ENCODE measurements at regions not wholly inside any gene's neighbourhood (a gene's known extent, or its start where the extent isn't known, plus 50 kb on each side); places are given as distances from the start of the nearest gene placed in this dataset.

- no peaks in the 10 kb centered on the region for H3K9me3 Mint-ChIP-seq
These were observed 753.5 kb upstream of the POT1 start for GRCh38 chr7:125683156-125683555.

More at GRCh38 chr7:125683156-125683555, 753.5 kb upstream of the POT1 start:
- H3K4me3 Mint-ChIP-seq, result no peak overlapping the region
- Histone ChIP-seq H3K4me3 (no peak overlapping the region), H3F3A (replicated peaks; ENCODE audit: low read depth) (no peaks in the 10 kb centered on the region), H3K4me1 (ENCODE audit: insufficient read depth) (peaks cover 13% of the 10 kb centered on the region; the same call in 1 of the 2 replicates), H3K9me2 (ENCODE audit: insufficient read depth) (peaks cover 7% of the 10 kb centered on the region; the same call in 1 of the 2 replicates), H3K27ac (ENCODE audit: low read depth) (no peak overlapping the region), H3K4me2 (0 out of 2 replicates have a peak overlapping the region, but pooled peaks have one; percentile 4), H3K79me2 (replicated peaks; ENCODE audit: insufficient read depth) (no peaks in the 10 kb centered on the region), H3K36me3 (ENCODE audit: insufficient read depth) (no peaks in the 10 kb centered on the region), H4K20me1 (replicated peaks; ENCODE audit: insufficient read depth) (no peaks in the 10 kb centered on the region), H2AFZ (no peak overlapping the region), H3K27me3 (ENCODE audit: insufficient read depth) (no peaks in the 10 kb centered on the region)
- no peaks in the 10 kb centered on the region for H3K27me3 Mint-ChIP-seq (ENCODE audit: insufficient read depth, low read depth, poor library complexity)
- no peaks in the 10 kb centered on the region; the same call in 2 of the 3 replicates for H3K36me3 Mint-ChIP-seq (ENCODE audit: low read depth)
- ATAC-seq (no peak), DNase-seq (ENCODE audit: low spot score) (no peak)
- H3K4me1 Mint-ChIP-seq, result peaks cover 10% of the 10 kb centered on the region; the same call in 2 of the 3 replicates
- H3K27ac Mint-ChIP-seq, result no peak overlapping the region
- TF ChIP-seq EZH2 (IDR thresholded peaks at IDR 0.05; ENCODE audit: low read depth, unreplicated experiment) (no peak), ZNF331 (CRISPR knock-in tag; IDR thresholded peaks at IDR 0.05; ENCODE audit: low read depth) (no peak), ZNF114 (CRISPR knock-in tag; IDR thresholded peaks at IDR 0.05) (no peak), REST (IDR thresholded peaks at IDR 0.05; ENCODE audit: unreplicated experiment) (no peak), CTCF (conservative IDR thresholded peaks at IDR 0.05; ENCODE audit: low read depth in 2 of 2) (no peak), CREB1 (CRISPR knock-in tag; IDR thresholded peaks at IDR 0.05; ENCODE audit: low read depth) (no peak), NANOG (IDR thresholded peaks at IDR 0.05; ENCODE audit: borderline replicate concordance) (no peak), ETS1 (IDR thresholded peaks at IDR 0.05) (no peak), POLR2AphosphoS5 (IDR thresholded peaks at IDR 0.05; ENCODE audit: low read depth) (no peak), STAT1 (IDR thresholded peaks at IDR 0.05; ENCODE audit: unreplicated experiment) (no peak), EZH2phosphoT487 (IDR thresholded peaks at IDR 0.05; ENCODE audit: unreplicated experiment) (no peak)

All from GM23338 (cell line).